Activated T-cell treated with anti-CD3 and anti-CD28 coated beads, Interleukin-2, amount 50 U/mL, for 24 hours (primary cell): ENCODE measurements at regions not wholly inside any gene's neighbourhood (a gene's known extent, or its start where the extent isn't known, plus 50 kb on each side); places are given as distances from the start of the nearest gene placed in this dataset.
"Not testable (repeated sequence)": the region's sequence is repeated elsewhere in the genome, so short reads cannot be mapped to it uniquely, and the experiment has no call there.

Source experiments
- DNase-seq: peaks from one replicate; pipeline ENCODE4 v3.0.0-alpha.2; 2020
- H3K27ac Mint-ChIP-seq: 2 replicates; pipeline ENCODE4 v1.8.0; 2020; ENCODE audit warnings: mild to moderate bottlenecking, mixed read lengths
- H3K27me3 Mint-ChIP-seq: 2 replicates; pipeline ENCODE4 v1.8.0; 2020; ENCODE audit warnings: mixed read lengths
- H3K36me3 Mint-ChIP-seq: 2 replicates; pipeline ENCODE4 v1.8.0; 2020; ENCODE audit warnings: low read depth, mixed read lengths
- H3K4me1 Mint-ChIP-seq: 2 replicates; pipeline ENCODE4 v1.8.0; 2020; ENCODE audit warnings: low read depth, mixed read lengths
- H3K4me3 Mint-ChIP-seq: 2 replicates; pipeline ENCODE4 v1.8.0; 2020; ENCODE audit warnings: mild to moderate bottlenecking, moderate library complexity, mixed read lengths
- H3K9me3 Mint-ChIP-seq: 2 replicates; pipeline ENCODE4 v1.8.0; 2020; ENCODE audit warnings: mixed read lengths

DNA sequence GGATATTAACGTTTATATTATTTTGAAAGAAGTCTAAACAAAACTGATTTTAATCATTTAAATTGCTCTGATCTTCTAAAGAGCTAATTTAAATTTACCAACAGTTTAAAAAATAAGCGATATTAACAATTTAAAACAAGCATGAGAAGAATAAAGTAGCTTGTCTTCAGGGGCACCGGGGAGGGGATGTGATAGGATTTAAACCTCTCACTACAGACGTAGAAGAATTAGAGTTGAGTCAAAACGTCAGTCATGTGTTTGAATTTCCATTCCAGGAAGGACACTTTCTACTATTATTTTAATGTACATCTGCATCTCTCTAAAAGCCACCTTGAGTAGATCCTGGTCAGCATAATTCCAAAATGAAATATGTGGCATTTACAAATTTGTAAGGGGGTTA, 58.2 kb upstream of the TPTE start:
- H3K36me3 Mint-ChIP-seq, result no peaks in the 10 kb centered on the region
- no peak overlapping the region for H3K4me3 Mint-ChIP-seq
- no peak overlapping the region for H3K27ac Mint-ChIP-seq
- no peaks in the 10 kb centered on the region for H3K4me1 Mint-ChIP-seq
- H3K27me3 Mint-ChIP-seq, result no peaks in the 10 kb centered on the region
- no peak for DNase-seq
- H3K9me3 Mint-ChIP-seq, result no peaks in the 10 kb centered on the region

DNA sequence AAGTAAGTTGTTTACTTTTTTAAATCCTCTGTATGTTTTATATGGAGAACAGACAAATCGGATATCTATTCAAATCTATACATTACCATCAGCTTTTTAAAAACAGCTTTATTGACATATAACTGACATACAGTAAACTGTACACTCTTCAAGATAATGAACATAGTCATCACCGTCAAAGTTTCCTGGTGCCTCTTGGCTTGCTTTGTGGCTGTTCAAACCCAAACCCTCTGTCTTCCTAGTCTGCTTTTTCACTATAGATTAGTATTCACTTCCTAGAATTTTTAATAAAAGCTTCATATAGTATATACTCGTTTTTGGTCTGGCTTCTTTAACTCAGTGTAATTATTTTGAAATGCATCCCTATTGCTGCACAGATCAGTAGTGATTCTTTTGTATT, 56.4 kb upstream of the TPTE start:
- Mint-ChIP-seq H3K27ac (no peak overlapping the region), H3K36me3 (no peaks in the 10 kb centered on the region), H3K4me1 (no peaks in the 10 kb centered on the region), H3K9me3 (no peaks in the 10 kb centered on the region), H3K4me3 (no peak overlapping the region), H3K27me3 (no peaks in the 10 kb centered on the region)
- DNase-seq, result no peak

DNA sequence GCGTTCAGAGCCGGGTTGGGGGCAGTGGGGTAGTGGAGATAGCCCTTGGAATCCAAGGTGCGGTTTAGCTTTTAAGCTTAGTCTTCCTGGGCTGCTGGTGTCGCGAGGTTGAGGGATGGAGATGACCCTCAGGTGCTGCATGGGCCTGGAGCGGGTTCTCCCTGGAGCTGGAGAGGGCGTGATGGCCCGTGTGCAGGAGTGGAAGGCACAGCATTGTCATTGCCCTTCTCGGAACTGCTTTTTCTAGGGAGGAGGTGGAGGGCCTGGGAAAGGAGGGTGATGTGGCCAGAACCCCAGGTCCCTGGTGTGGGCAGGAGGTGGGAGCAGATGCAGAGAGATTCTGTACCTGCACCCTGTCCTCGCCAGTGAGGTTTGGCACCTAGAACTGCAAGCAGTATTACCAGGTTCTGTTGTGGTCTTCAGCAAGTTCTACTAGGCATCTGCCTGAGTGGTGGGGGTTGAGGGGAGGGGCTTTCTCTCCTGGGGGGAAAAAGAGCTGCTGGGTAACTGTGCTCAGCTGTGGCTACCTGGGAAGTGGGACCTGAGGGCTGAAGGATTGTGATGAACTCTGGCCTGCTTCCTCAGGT, 55.8 kb upstream of the TPTE start:
- not testable (repeated sequence) for DNase-seq, H3K27ac Mint-ChIP-seq, H3K9me3 Mint-ChIP-seq, H3K27me3 Mint-ChIP-seq, H3K36me3 Mint-ChIP-seq, H3K4me3 Mint-ChIP-seq, H3K4me1 Mint-ChIP-seq

DNA sequence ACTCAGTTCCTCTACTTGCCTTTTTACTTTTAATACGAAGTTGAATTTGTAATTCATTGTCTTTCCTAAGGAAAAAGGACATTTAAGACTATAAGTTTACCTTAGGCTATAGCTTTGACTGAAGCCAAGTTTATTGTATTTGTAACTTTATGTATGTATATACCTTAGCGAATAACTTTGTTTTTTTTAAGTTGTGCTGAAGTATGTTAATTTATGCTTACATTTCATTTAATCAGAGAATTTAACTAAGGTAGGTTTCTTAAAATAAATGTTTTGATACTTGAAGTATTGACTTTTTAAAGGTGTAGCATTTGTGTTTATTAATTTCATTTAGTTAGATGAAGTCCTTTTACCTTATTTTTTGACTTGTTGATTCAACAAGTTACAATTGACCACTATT, 55.2 kb upstream of the TPTE start:
- Mint-ChIP-seq H3K27me3 (no peaks in the 10 kb centered on the region), H3K9me3 (no peaks in the 10 kb centered on the region), H3K4me1 (no peaks in the 10 kb centered on the region), H3K36me3 (no peaks in the 10 kb centered on the region), H3K4me3 (no peak overlapping the region), H3K27ac (no peak overlapping the region)
- DNase-seq, result no peak
